MM.1S (cell line): ENCODE measurements at regions not wholly inside any gene's neighbourhood (a gene's known extent, or its start where the extent isn't known, plus 50 kb on each side); places are given as distances from the start of the nearest gene placed in this dataset.
"Not testable (repeated sequence)": the region's sequence is repeated elsewhere in the genome, so short reads cannot be mapped to it uniquely, and the experiment has no call there.

ENCODE experiments used
- DNase-seq: peaks from one replicate; pipeline ENCODE4 v3.0.0-alpha.2; 2015
- H2AFZ ChIP-seq: fragments of 300-600 bp; sonication (generic); 2 replicates; pipeline ENCODE4 v1.6.0; 2016; ENCODE audit warnings: antibody characterized with exemption, low read length
- H3F3A ChIP-seq: fragments of 300-600 bp; sonication (generic); 2 replicates; pipeline ENCODE4 v1.6.1; 2016; ENCODE audit warnings: mild to moderate bottlenecking, antibody characterized with exemption, low read length, moderate library complexity, mixed read lengths; ENCODE audit not compliant: insufficient read depth
- H3K27ac ChIP-seq: fragments of 300-600 bp; sonication (generic); 2 replicates; pipeline ENCODE4 v1.5.1; 2016; ENCODE audit warnings: mild to moderate bottlenecking, low read length
- H3K27me3 ChIP-seq: fragments of 300-600 bp; sonication (generic); replicated peaks from 2 replicates; pipeline ENCODE4 v1.6.0; 2016; ENCODE audit warnings: low read length; ENCODE audit not compliant: insufficient read depth
- H3K36me3 ChIP-seq: fragments of 300-600 bp; sonication (generic); replicated peaks from 2 replicates; pipeline ENCODE4 v1.6.1; 2016; ENCODE audit warnings: mild to moderate bottlenecking, low read length, mixed read lengths; ENCODE audit not compliant: insufficient read depth
- H3K4me1 ChIP-seq: fragments of 300-600 bp; sonication (generic); 2 replicates; pipeline ENCODE4 v1.6.1; 2016; ENCODE audit warnings: low read length, mixed read lengths
- H3K4me2 ChIP-seq: fragments of 300-600 bp; sonication (generic); 2 replicates; pipeline ENCODE4 v1.6.0; 2016; ENCODE audit warnings: low read depth, low read length
- H3K4me3 ChIP-seq: fragments of 300-600 bp; sonication (generic); 2 replicates; pipeline ENCODE4 v1.5.1; 2016; ENCODE audit warnings: low read length, mixed read lengths
- H3K79me2 ChIP-seq: fragments of 300-600 bp; sonication (generic); 2 replicates; pipeline ENCODE4 v1.6.1; 2016; ENCODE audit warnings: mixed run types, low read length, mixed read lengths
- H3K9ac ChIP-seq: fragments of 300-600 bp; sonication (generic); 2 replicates; pipeline ENCODE4 v1.6.1; 2016; ENCODE audit warnings: low read length, mixed read lengths
- H3K9me2 ChIP-seq: fragments of 300-600 bp; sonication (generic); replicated peaks from 2 replicates; pipeline ENCODE4 v1.6.1; 2016; ENCODE audit warnings: mild to moderate bottlenecking, low read length, mixed read lengths; ENCODE audit not compliant: insufficient read depth
- H3K9me3 ChIP-seq: fragments of 300-600 bp; sonication (generic); replicated peaks from 2 replicates; pipeline ENCODE4 v1.6.1; 2016; ENCODE audit warnings: mild to moderate bottlenecking, low read length, mixed read lengths; ENCODE audit not compliant: insufficient read depth
- H4K20me1 ChIP-seq: fragments of 300-600 bp; sonication (generic); 2 replicates; pipeline ENCODE4 v1.6.1; 2016; ENCODE audit warnings: mild to moderate bottlenecking, low read length, moderate library complexity, mixed read lengths; ENCODE audit not compliant: insufficient read depth
- CTCF ChIP-seq: fragments of 300-600 bp; sonication (generic); IDR thresholded peaks from 2 replicates; pipeline ENCODE4 v1.5.1; 2016; ENCODE audit warnings: antibody characterized with exemption, low read length, mixed read lengths
- EZH2 ChIP-seq: fragments of 300-600 bp; sonication (generic); optimal IDR thresholded peaks from 2 replicates; pipeline ENCODE3; 2017; ENCODE audit warnings: low read depth, mild to moderate bottlenecking, antibody characterized with exemption, low read length, mixed read lengths
- EZH2phosphoT487 ChIP-seq: fragments of 300-600 bp; sonication (generic); IDR thresholded peaks from 2 replicates; pipeline ENCODE4 v1.6.1; 2018; ENCODE audit warnings: antibody characterized with exemption, low read length

GRCh38 chr12:30564394-30564793 is 131.3 kb downstream of the IPO8 start:
- Histone ChIP-seq H3K9me3 (no peaks in the 10 kb centered on the region), H3K79me2 (no peaks in the 10 kb centered on the region), H3K4me3 (no peak overlapping the region), H3K27ac (no peak overlapping the region), H2AFZ (no peak overlapping the region), H3F3A (no peaks in the 10 kb centered on the region), H3K27me3 (no peaks in the 10 kb centered on the region), H3K36me3 (no peaks in the 10 kb centered on the region), H3K4me1 (no peaks in the 10 kb centered on the region), H3K9me2 (no peaks in the 10 kb centered on the region), H3K9ac (no peak overlapping the region), H4K20me1 (no peaks in the 10 kb centered on the region), H3K4me2 (no peak overlapping the region)
- no peak for DNase-seq
- TF ChIP-seq EZH2, result no peak

GRCh38 chr12:30548203-30548602 is 147.5 kb downstream of the IPO8 start:
- no peak overlapping the region for H2AFZ ChIP-seq
- no peaks in the 10 kb centered on the region for H3K4me1 ChIP-seq
- no peak for TF ChIP-seq EZH2phosphoT487
- TF ChIP-seq CTCF, result no peak
- no peak for TF ChIP-seq EZH2
- H3K27ac ChIP-seq, result no peak overlapping the region
- no peak overlapping the region for H3K4me3 ChIP-seq
- H3K36me3 ChIP-seq, result no peaks in the 10 kb centered on the region
- no peaks in the 10 kb centered on the region for H3K9me2 ChIP-seq
- H3F3A ChIP-seq, result no peaks in the 10 kb centered on the region
- H3K4me2 ChIP-seq, result no peak overlapping the region
- DNase-seq, result no peak
- no peaks in the 10 kb centered on the region for H4K20me1 ChIP-seq
- no peaks in the 10 kb centered on the region for H3K27me3 ChIP-seq
- H3K9me3 ChIP-seq, result no peaks in the 10 kb centered on the region
- H3K79me2 ChIP-seq, result no peaks in the 10 kb centered on the region
- no peak overlapping the region for H3K9ac ChIP-seq

- Histone ChIP-seq H3K36me3 (no peaks in the 10 kb centered on the region), H3F3A (no peaks in the 10 kb centered on the region), H3K9me2 (no peaks in the 10 kb centered on the region), H2AFZ (no peak overlapping the region), H3K79me2 (no peaks in the 10 kb centered on the region), H3K4me1 (no peaks in the 10 kb centered on the region), H4K20me1 (no peaks in the 10 kb centered on the region), H3K27ac (no peak overlapping the region), H3K9me3 (no peaks in the 10 kb centered on the region), H3K4me2 (no peak overlapping the region), H3K27me3 (no peaks in the 10 kb centered on the region), H3K9ac (no peak overlapping the region), H3K4me3 (no peak overlapping the region)
- DNase-seq, result no peak
- TF ChIP-seq EZH2, result no peak
- no peak for TF ChIP-seq EZH2phosphoT487
- TF ChIP-seq CTCF, result no peak
These were observed 149.5 kb downstream of the IPO8 start for GRCh38 chr12:30546121-30546520.

GRCh38 chr12:30544704-30545103 is 151.0 kb downstream of the IPO8 start:
- H3K4me3 ChIP-seq, H3K9me2 ChIP-seq, H3K4me2 ChIP-seq, H3K4me1 ChIP-seq, H3F3A ChIP-seq, H3K36me3 ChIP-seq, H3K9ac ChIP-seq, H4K20me1 ChIP-seq, H3K27me3 ChIP-seq, H3K27ac ChIP-seq, H3K79me2 ChIP-seq, H3K9me3 ChIP-seq, DNase-seq, H2AFZ ChIP-seq: not testable (repeated sequence)
